Spleen (tissue), 7 donors: ENCODE measurements at regions not wholly inside any gene's neighbourhood (a gene's known extent, or its start where the extent isn't known, plus 50 kb on each side); places are given as distances from the start of the nearest gene placed in this dataset.

Source experiments
- POLR2A ChIP-seq, 3 donors: fragments of 450-650 bp; IDR thresholded peaks; one replicate each; pipeline ENCODE4 v1.5.1; 2017; ENCODE audit warnings: antibody characterized with exemption in 3 of 3, mild to moderate bottlenecking in 1 of 3
- POLR2AphosphoS5 ChIP-seq, 3 donors: sonication (generic); formaldehyde crosslinking; IDR thresholded peaks; one replicate each; pipeline ENCODE4 v1.5.1; 2017; ENCODE audit warnings: antibody characterized with exemption in 3 of 3
- TF ChIP-seq, protein P1 (sequence below), 11 experiments: fragments of 200-600 bp in 7 of 11; fragments of 450-650 bp in 4 of 11; sonication (generic) in 4 of 11; IDR thresholded peaks in 8 of 11; conservative IDR thresholded peaks in 3 of 11; 1 replicate in 7 of 11; 2 replicates in 4 of 11; pipeline versions ENCODE4 v1.4.0 to v1.8.0; 2016 to 2021; ENCODE audit warnings: antibody characterized with exemption in 11 of 11, inconsistent platforms in 4 of 11, mild to moderate bottlenecking in 1 of 11
- donor health status: DM: no; HTN: no; CAD: no; lungs with moderate emphysema.
- donor health status: DM: no; HTN: no; CAD: no.
- donor health status: DM: no; HTN: no; CAD: no.

- TF ChIP-seq, protein P1, sequence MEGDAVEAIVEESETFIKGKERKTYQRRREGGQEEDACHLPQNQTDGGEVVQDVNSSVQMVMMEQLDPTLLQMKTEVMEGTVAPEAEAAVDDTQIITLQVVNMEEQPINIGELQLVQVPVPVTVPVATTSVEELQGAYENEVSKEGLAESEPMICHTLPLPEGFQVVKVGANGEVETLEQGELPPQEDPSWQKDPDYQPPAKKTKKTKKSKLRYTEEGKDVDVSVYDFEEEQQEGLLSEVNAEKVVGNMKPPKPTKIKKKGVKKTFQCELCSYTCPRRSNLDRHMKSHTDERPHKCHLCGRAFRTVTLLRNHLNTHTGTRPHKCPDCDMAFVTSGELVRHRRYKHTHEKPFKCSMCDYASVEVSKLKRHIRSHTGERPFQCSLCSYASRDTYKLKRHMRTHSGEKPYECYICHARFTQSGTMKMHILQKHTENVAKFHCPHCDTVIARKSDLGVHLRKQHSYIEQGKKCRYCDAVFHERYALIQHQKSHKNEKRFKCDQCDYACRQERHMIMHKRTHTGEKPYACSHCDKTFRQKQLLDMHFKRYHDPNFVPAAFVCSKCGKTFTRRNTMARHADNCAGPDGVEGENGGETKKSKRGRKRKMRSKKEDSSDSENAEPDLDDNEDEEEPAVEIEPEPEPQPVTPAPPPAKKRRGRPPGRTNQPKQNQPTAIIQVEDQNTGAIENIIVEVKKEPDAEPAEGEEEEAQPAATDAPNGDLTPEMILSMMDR (IDR thresholded peaks at IDR 0.05 in 8 of 11, conservative IDR thresholded peaks at IDR 0.05 in 3 of 11): no peak
- TF ChIP-seq POLR2A (IDR thresholded peaks at IDR 0.05) (no peak), POLR2AphosphoS5 (IDR thresholded peaks at IDR 0.05) (no peak)
These were observed 67.9 kb upstream of the ROBO1 start for GRCh38 chr3:79835701-79836100.
